ENCODE measurements at regions not wholly inside any gene's neighbourhood (a gene's known extent, or its start where the extent isn't known, plus 50 kb on each side); places are given as distances from the start of the nearest gene placed in this dataset.

DNA sequence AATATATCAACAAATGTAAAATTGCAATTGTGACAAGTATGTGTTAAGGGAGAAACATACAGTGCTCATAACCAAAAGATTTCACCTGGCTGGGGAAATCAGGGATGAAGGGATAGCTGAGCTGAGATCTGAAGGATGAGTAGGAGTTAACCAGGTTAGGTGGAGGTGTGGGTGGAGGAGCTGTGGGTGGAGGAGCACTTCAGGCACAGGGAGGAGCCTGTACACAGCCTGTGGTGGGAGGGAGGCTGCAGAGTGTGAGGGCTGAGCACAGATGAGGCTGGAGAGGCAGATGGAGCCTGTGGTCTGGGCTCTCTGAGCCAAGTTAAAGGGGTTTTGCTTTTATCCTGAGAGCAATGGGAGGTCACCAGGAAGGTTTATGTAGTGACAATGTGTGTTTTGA lies 111.9 kb downstream of the XCL2 start:
- TF ChIP-seq, protein P1, sequence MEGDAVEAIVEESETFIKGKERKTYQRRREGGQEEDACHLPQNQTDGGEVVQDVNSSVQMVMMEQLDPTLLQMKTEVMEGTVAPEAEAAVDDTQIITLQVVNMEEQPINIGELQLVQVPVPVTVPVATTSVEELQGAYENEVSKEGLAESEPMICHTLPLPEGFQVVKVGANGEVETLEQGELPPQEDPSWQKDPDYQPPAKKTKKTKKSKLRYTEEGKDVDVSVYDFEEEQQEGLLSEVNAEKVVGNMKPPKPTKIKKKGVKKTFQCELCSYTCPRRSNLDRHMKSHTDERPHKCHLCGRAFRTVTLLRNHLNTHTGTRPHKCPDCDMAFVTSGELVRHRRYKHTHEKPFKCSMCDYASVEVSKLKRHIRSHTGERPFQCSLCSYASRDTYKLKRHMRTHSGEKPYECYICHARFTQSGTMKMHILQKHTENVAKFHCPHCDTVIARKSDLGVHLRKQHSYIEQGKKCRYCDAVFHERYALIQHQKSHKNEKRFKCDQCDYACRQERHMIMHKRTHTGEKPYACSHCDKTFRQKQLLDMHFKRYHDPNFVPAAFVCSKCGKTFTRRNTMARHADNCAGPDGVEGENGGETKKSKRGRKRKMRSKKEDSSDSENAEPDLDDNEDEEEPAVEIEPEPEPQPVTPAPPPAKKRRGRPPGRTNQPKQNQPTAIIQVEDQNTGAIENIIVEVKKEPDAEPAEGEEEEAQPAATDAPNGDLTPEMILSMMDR (IDR thresholded peaks at IDR 0.05) = no peak
- no peak for TF ChIP-seq POLR2A (IDR thresholded peaks at IDR 0.05)

Data from testis (tissue), 2 donors.